Esophagus squamous epithelium (tissue), 4 donors: ENCODE measurements at regions not wholly inside any gene's neighbourhood (a gene's known extent, or its start where the extent isn't known, plus 50 kb on each side); places are given as distances from the start of the nearest gene placed in this dataset.

ENCODE experiments used
- CTCF ChIP-seq, 6 experiments: fragments of 450-650 bp in 4 of 6; fragments of 200-600 bp in 2 of 6; sonication (generic) in 2 of 6; IDR thresholded peaks; one replicate each; pipeline ENCODE4 v1.5.1; 2016 to 2019; ENCODE audit warnings: antibody characterized with exemption in 6 of 6, mild to moderate bottlenecking in 4 of 6, moderate library complexity in 4 of 6
- POLR2A ChIP-seq, 4 donors: fragments of 450-650 bp; IDR thresholded peaks; one replicate each; pipeline ENCODE4 v1.6.1; 2017; ENCODE audit warnings: antibody characterized with exemption in 4 of 4, mild to moderate bottlenecking in 4 of 4, moderate library complexity in 3 of 4

DNA sequence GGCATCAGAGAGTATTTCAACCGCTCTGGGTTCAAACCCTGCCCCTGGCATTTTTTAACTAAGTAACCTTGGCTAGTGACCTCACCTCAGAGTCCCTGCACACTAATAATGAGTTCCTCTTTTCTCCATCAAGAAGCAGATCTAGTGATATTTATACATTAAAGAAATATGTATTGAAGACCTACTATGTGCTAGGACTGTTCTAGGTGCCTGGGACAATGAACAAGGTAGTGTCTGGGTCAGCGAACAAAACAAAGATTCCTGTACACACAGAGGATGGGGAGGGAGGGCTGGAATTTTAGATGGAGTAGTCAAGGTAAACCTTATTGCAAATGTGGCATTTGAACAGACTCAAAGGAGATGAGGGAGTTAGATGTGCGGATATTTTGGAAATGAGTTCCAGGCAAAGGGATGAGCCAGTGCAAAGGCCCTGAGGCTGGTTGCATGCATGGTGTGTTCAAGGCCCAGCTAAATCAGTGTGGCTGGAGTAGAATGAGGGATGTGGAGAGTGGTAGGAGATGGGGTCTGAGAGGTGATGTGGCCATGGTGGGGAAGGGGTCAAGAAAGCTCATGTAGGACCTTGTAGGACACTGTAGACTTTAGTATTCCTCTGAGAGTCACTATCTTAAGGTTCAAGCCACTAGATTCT is 57.6 kb upstream of the FZD7 start:
- no peak for TF ChIP-seq CTCF (IDR thresholded peaks at IDR 0.05)
- no peak for TF ChIP-seq POLR2A (IDR thresholded peaks at IDR 0.05)
